GM12891 (cell line): ENCODE measurements at regions not wholly inside any gene's neighbourhood (a gene's known extent, or its start where the extent isn't known, plus 50 kb on each side); places are given as distances from the start of the nearest gene placed in this dataset.

Experiments used
- PAX5 ChIP-seq: IDR thresholded peaks from 2 replicates; pipeline ENCODE4 v1.6.1; 2011; ENCODE audit warnings: low read length, moderate library complexity, mild to moderate bottlenecking; ENCODE audit not compliant: insufficient read depth, severe bottlenecking
- POLR2A ChIP-seq: IDR thresholded peaks from 2 replicates; pipeline ENCODE4 v1.6.1; 2011; ENCODE audit warnings: low read depth, low read length, control low read depth
- POLR2AphosphoS5 ChIP-seq: IDR thresholded peaks from 2 replicates; pipeline ENCODE4 v1.6.1; 2011; ENCODE audit warnings: low read depth, low read length, control low read depth
- SPI1 ChIP-seq: IDR thresholded peaks from 2 replicates; pipeline ENCODE4 v1.6.1; 2011; ENCODE audit warnings: low read depth, low read length, control low read depth
- TAF1 ChIP-seq: IDR thresholded peaks from 2 replicates; pipeline ENCODE4 v1.6.1; 2011; ENCODE audit warnings: low read depth, low read length, control low read depth

- TF ChIP-seq TAF1 (no peak), POLR2AphosphoS5 (no peak), POLR2A (no peak), SPI1 (no peak), PAX5 (no peak)
Measured at GRCh38 chr4:123218981-123219380, 177.6 kb upstream of the SPRY1 start.
